ENCODE measurements at regions not wholly inside any gene's neighbourhood (a gene's known extent, or its start where the extent isn't known, plus 50 kb on each side); places are given as distances from the start of the nearest gene placed in this dataset.

DNA sequence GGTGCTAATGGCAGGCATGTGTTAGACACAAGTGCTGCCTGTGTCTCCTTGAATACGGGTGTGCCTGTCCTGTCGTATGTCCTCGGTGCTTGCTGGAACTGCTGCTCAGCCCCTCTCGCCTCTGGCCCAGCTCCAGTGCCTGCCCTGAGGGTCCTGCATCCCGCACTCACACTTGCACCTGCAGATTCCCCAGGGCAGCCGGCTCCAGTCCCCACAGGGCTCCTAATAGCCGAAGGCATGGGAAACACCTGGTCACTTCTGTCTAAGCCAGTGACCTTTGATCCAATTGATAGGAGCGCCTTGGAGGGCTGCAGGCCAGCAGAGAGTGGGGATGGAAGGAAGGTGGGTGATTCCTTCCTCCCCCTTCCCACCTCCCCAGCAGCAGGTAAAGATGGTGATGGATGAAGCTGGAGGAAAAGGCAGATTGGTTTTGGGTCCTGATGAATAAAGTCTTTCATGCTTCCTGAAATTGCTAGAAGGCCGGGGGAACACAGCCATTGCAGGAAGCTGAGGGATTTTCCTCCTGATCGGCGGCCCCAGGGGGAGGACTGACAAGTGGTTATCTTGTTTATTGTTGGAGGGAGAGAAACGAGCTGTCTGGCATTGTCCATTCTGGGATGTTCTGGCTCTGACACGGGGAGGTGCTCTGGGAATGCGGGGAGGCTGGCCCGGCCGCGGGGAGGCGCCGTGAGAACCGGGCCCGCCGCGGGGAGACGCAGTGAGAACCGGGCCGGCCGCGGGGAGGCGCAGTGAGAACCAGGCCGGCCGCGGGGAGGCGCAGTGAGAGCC lies 110.9 kb upstream of the B3GAT1 start:
- no peak for TF ChIP-seq CTCF (IDR thresholded peaks at IDR 0.05)
- Mint-ChIP-seq H3K36me3 (ENCODE audit: low read depth) (no peaks in the 10 kb centered on the region), H3K27me3 (peaks cover under 1% of the 10 kb centered on the region), H3K9me3 (peaks cover 3% of the 10 kb centered on the region), H3K27ac (no peak overlapping the region), H3K4me1 (no peaks in the 10 kb centered on the region), H3K4me3 (no peak overlapping the region)
- POLR2A ChIA-PET: no interaction called here
- CTCF ChIA-PET: no interaction called here
- ATAC-seq (ENCODE audit: low read depth) (no peak), DNase-seq (no peak)
- intact Hi-C loops (cut with micrococcal nuclease): no loop called here

DNA sequence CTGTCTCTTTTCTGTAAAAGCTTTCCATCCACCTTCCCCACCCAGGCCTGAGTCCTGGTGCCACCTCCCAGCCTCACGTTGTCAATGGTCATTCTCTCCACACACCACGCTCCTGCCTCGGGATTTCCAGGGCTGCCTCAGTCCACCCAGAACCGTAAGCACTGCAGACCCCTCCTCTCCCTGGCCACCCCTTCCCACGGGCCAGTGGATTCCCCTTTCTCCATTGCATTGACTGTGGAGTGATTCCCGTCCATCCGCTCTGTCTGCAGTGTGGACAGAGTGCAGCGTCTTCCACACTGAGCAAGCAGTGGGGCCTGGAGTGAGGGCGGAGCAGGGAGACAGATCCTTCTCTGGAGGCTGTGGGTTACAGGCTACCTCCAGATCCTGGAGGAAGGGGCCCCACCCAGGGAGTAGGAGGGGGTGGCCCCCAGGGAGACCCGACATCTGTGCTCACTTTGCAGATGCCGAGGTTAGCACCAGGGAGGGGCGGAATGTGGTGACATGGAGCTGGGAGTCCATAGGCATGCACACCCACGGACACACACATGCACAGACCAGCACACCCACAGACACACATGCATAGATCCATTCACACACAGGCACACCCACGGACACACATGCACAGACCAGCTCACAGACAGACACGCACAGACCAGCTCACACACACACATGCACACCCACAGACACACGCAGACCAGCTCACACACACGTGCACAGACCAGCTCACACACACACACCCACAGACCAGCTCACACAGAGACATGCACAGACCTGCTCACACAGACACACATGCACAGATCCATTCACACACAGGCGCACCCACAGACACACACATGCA lies 109.6 kb upstream of the B3GAT1 start:
- CTCF ChIA-PET: no interaction called here
- POLR2A ChIA-PET: no interaction called here
- Mint-ChIP-seq H3K27ac (no peak overlapping the region), H3K4me3 (no peak overlapping the region), H3K36me3 (ENCODE audit: low read depth) (no peaks in the 10 kb centered on the region), H3K27me3 (no peaks in the 10 kb centered on the region), H3K4me1 (no peaks in the 10 kb centered on the region), H3K9me3 (peaks cover 3% of the 10 kb centered on the region)
- intact Hi-C loops (cut with micrococcal nuclease): no loop called here
- no peak for DNase-seq
- ATAC-seq (ENCODE audit: low read depth): no peak
- no peak for TF ChIP-seq CTCF (IDR thresholded peaks at IDR 0.05)

- Mint-ChIP-seq H3K27ac (no peak overlapping the region), H3K9me3 (peaks cover 3% of the 10 kb centered on the region), H3K4me1 (no peaks in the 10 kb centered on the region), H3K27me3 (no peaks in the 10 kb centered on the region), H3K36me3 (ENCODE audit: low read depth) (no peaks in the 10 kb centered on the region), H3K4me3 (no peak overlapping the region)
- ChIA-PET POLR2A (no interaction called here), CTCF (no interaction called here)
- no peak for TF ChIP-seq CTCF (IDR thresholded peaks at IDR 0.05)
- no peak for DNase-seq
- no peak for ATAC-seq (ENCODE audit: low read depth)
- intact Hi-C loops (cut with micrococcal nuclease): no loop called here
These were observed 109.0 kb upstream of the B3GAT1 start for GRCh38 chr11:134521001-134521400.

DNA sequence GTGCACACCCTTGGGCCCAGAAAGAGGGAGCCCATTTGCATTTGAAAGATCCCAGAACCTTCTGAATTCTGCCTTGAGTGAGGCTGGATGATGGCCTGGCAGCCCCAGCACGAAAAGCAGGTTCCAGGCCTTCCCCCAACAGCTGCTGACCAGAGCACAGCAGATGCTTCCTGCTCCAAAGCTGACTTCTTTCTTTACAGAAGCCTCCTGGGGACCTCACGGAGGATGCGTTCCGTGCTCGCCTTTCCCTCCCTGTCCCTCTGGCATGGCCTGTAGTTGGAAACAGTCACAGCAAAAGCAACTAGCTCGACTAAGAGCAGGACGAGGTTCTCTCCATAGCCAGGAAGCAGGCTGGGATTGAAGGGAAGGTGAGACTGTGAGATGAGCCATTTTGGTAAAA lies 107.7 kb upstream of the B3GAT1 start:
- H3K27me3 Mint-ChIP-seq: no peaks in the 10 kb centered on the region
- CTCF ChIA-PET: no interaction called here

More for the DNA sequence above, 107.7 kb upstream of the B3GAT1 start:
- Mint-ChIP-seq H3K4me1 (no peaks in the 10 kb centered on the region), H3K4me3 (no peak overlapping the region), H3K36me3 (ENCODE audit: low read depth) (no peaks in the 10 kb centered on the region), H3K27ac (no peak overlapping the region), H3K9me3 (peaks cover 3% of the 10 kb centered on the region)
- intact Hi-C loops (cut with micrococcal nuclease): no loop called here
- POLR2A ChIA-PET: no interaction called here
- ATAC-seq (ENCODE audit: low read depth): no peak
- DNase-seq: no peak
- no peak for TF ChIP-seq CTCF (IDR thresholded peaks at IDR 0.05)
